VCaP (cell line): ENCODE measurements at regions not wholly inside any gene's neighbourhood (a gene's known extent, or its start where the extent isn't known, plus 50 kb on each side); places are given as distances from the start of the nearest gene placed in this dataset.

ENCODE experiments used
- H3K27ac ChIP-seq: fragments of 450-650 bp; 2 replicates; pipeline ENCODE4 v1.5.1; 2017
- CTCF ChIP-seq: fragments of 450-650 bp; conservative IDR thresholded peaks from 2 replicates; pipeline ENCODE4 v1.5.1; 2017; ENCODE audit warnings: mild to moderate bottlenecking, moderate library complexity

DNA sequence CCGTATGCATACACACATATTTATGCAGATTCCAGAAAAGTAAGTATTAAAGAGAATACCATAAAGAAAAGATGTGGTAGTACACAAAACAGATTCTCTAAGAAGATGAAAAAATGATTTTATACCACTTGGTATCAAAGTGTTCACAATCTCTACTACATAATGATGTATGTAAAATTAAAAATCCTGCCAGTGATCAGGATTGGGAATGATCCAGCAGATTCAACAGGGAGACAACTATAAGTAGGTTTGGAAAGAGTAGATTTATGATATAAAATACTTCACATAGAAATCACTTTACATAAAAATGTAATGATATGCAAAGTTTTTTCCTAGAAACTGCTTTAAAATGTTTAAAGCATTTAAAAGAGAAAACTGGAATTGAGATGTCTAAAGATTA lies 447.0 kb downstream of the CNTNAP4 start:
- H3K27ac ChIP-seq = no peak overlapping the region
- TF ChIP-seq CTCF = no peak

GRCh38 chr16:76729525-76729924 lies 452.3 kb downstream of the CNTNAP4 start:
- no peak overlapping the region for H3K27ac ChIP-seq
- no peak for TF ChIP-seq CTCF

- TF ChIP-seq CTCF = no peak
- no peak overlapping the region for H3K27ac ChIP-seq
Measured at GRCh38 chr16:76732894-76733293, 455.7 kb downstream of the CNTNAP4 start.

- no peak for TF ChIP-seq CTCF
Measured at GRCh38 chr16:76741623-76742022, 449.4 kb upstream of the MON1B start.

GRCh38 chr16:76748461-76749348 lies 442.3 kb upstream of the MON1B start:
- no peak for TF ChIP-seq CTCF
- H3K27ac ChIP-seq = no peak overlapping the region

More at GRCh38 chr16:76741623-76742022, 449.4 kb upstream of the MON1B start:
- H3K27ac ChIP-seq = no peak overlapping the region

- H3K27ac ChIP-seq = no peak overlapping the region
- TF ChIP-seq CTCF = no peak
Measured at GRCh38 chr16:76749780-76750375, 441.1 kb upstream of the MON1B start.

- no peak overlapping the region for H3K27ac ChIP-seq
- no peak for TF ChIP-seq CTCF
Measured at GRCh38 chr16:76755496-76755895, 435.5 kb upstream of the MON1B start.
